Effector memory CD4-positive, alpha-beta T cell (primary cell): ENCODE measurements at regions not wholly inside any gene's neighbourhood (a gene's known extent, or its start where the extent isn't known, plus 50 kb on each side); places are given as distances from the start of the nearest gene placed in this dataset.
"Not testable (repeated sequence)": the region's sequence is repeated elsewhere in the genome, so short reads cannot be mapped to it uniquely, and the experiment has no call there.

Experiments
- DNase-seq, 3 donors: peaks; one replicate each; pipeline ENCODE4 v3.0.0-alpha.2; 2020
- H3K27ac ChIP-seq: 2 replicates; pipeline ENCODE4 v1.7.0; 2013; ENCODE audit warnings: mild to moderate bottlenecking, low read length, moderate library complexity; ENCODE audit not compliant: insufficient read depth, poor library complexity, severe bottlenecking
- H3K27me3 ChIP-seq: replicated peaks from 2 replicates; pipeline ENCODE4 v1.7.0; 2013; ENCODE audit warnings: mild to moderate bottlenecking, low read length; ENCODE audit not compliant: insufficient read depth, control insufficient read depth, poor library complexity, severe bottlenecking
- H3K36me3 ChIP-seq: 2 replicates; pipeline ENCODE4 v1.7.0; 2013; ENCODE audit warnings: mild to moderate bottlenecking, low read length, moderate library complexity; ENCODE audit not compliant: control insufficient read depth, insufficient read depth
- H3K4me1 ChIP-seq: 2 replicates; pipeline ENCODE4 v1.7.0; 2013; ENCODE audit warnings: low read length, mild to moderate bottlenecking; ENCODE audit not compliant: control insufficient read depth, insufficient read depth, poor library complexity, severe bottlenecking
- H3K4me3 ChIP-seq: 2 replicates; pipeline ENCODE4 v1.7.0; 2013; ENCODE audit warnings: low read length, low read depth, mild to moderate bottlenecking; ENCODE audit not compliant: insufficient read depth, poor library complexity, severe bottlenecking
- H3K9me3 ChIP-seq: 2 replicates; pipeline ENCODE4 v1.7.0; 2013; ENCODE audit warnings: mild to moderate bottlenecking, low read length, moderate library complexity; ENCODE audit not compliant: control insufficient read depth

GRCh38 chr6:26273673-26274588 lies 91.1 kb upstream of the BTN3A2 start:
- H3K4me3 ChIP-seq, result peak overlapping the region; percentile 56
- peaks cover 17% of the 10 kb centered on the region for H3K4me1 ChIP-seq
- H3K9me3 ChIP-seq, result no peaks in the 10 kb centered on the region
- H3K27me3 ChIP-seq, result no peaks in the 10 kb centered on the region
- peak overlapping the region; percentile 70 for H3K27ac ChIP-seq
- H3K36me3 ChIP-seq, result no peaks in the 10 kb centered on the region
- DNase-seq, result peak in 1 of 3 donors; percentile 12

GRCh38 chr6:26275663-26276062 lies 89.3 kb upstream of the BTN3A2 start:
- no peak for DNase-seq
- H3K27ac ChIP-seq, result no peak overlapping the region
- no peaks in the 10 kb centered on the region for H3K27me3 ChIP-seq

GRCh38 chr6:26276841-26277648 lies 88.0 kb upstream of the BTN3A2 start:
- Histone ChIP-seq H3K27ac (no peak overlapping the region), H3K27me3 (no peaks in the 10 kb centered on the region), H3K4me1 (peaks cover 11% of the 10 kb centered on the region), H3K9me3 (no peaks in the 10 kb centered on the region), H3K4me3 (no peak overlapping the region), H3K36me3 (no peaks in the 10 kb centered on the region)
- DNase-seq, result no peak

More at GRCh38 chr6:26275663-26276062, 89.3 kb upstream of the BTN3A2 start:
- no peaks in the 10 kb centered on the region for H3K36me3 ChIP-seq
- no peak overlapping the region for H3K4me3 ChIP-seq
- no peaks in the 10 kb centered on the region for H3K9me3 ChIP-seq
- peaks cover 17% of the 10 kb centered on the region for H3K4me1 ChIP-seq

GRCh38 chr6:26278536-26278935 lies 86.5 kb upstream of the BTN3A2 start:
- no peaks in the 10 kb centered on the region for H3K9me3 ChIP-seq
- no peaks in the 10 kb centered on the region for H3K27me3 ChIP-seq
- no peak overlapping the region for H3K27ac ChIP-seq
- no peak overlapping the region for H3K4me3 ChIP-seq
- no peak for DNase-seq
- no peaks in the 10 kb centered on the region for H3K36me3 ChIP-seq
- H3K4me1 ChIP-seq, result peaks cover 6% of the 10 kb centered on the region

GRCh38 chr6:26279371-26279770 lies 85.6 kb upstream of the BTN3A2 start:
- DNase-seq, H3K36me3 ChIP-seq: not testable (repeated sequence)

GRCh38 chr6:26280407-26280806 lies 84.6 kb upstream of the BTN3A2 start:
- Histone ChIP-seq H3K9me3 (no peaks in the 10 kb centered on the region), H3K36me3 (no peaks in the 10 kb centered on the region), H3K4me1 (no peaks in the 10 kb centered on the region), H3K27ac (no peak overlapping the region), H3K4me3 (no peak overlapping the region), H3K27me3 (no peaks in the 10 kb centered on the region)
- DNase-seq, result no peak

More at GRCh38 chr6:26279371-26279770, 85.6 kb upstream of the BTN3A2 start:
- not testable (repeated sequence) for H3K4me1 ChIP-seq, H3K27ac ChIP-seq, H3K9me3 ChIP-seq, H3K27me3 ChIP-seq, H3K4me3 ChIP-seq

- peak overlapping the region; percentile 64 for H3K4me3 ChIP-seq
- no peaks in the 10 kb centered on the region for H3K27me3 ChIP-seq
- H3K36me3 ChIP-seq, result no peaks in the 10 kb centered on the region
- no peaks in the 10 kb centered on the region for H3K9me3 ChIP-seq
- no peaks in the 10 kb centered on the region for H3K4me1 ChIP-seq
- H3K27ac ChIP-seq, result peak overlapping the region; percentile 71
- DNase-seq, result peak in 2 of 3 donors; percentile 24 to 27
Measured at GRCh38 chr6:26284537-26285142, 80.4 kb upstream of the BTN3A2 start.

- H3K27ac ChIP-seq, result peak overlapping the region; percentile 71
- DNase-seq, result peak; percentile 87 to 93 (median 87)
- H3K9me3 ChIP-seq, result no peaks in the 10 kb centered on the region
- H3K36me3 ChIP-seq, result no peaks in the 10 kb centered on the region
- H3K4me3 ChIP-seq, result peak overlapping the region; percentile 64
- H3K4me1 ChIP-seq, result no peaks in the 10 kb centered on the region
- no peaks in the 10 kb centered on the region for H3K27me3 ChIP-seq
Measured at GRCh38 chr6:26285143-26286134, 79.6 kb upstream of the BTN3A2 start.
